ENCODE measurements at regions not wholly inside any gene's neighbourhood (a gene's known extent, or its start where the extent isn't known, plus 50 kb on each side); places are given as distances from the start of the nearest gene placed in this dataset.

DNA sequence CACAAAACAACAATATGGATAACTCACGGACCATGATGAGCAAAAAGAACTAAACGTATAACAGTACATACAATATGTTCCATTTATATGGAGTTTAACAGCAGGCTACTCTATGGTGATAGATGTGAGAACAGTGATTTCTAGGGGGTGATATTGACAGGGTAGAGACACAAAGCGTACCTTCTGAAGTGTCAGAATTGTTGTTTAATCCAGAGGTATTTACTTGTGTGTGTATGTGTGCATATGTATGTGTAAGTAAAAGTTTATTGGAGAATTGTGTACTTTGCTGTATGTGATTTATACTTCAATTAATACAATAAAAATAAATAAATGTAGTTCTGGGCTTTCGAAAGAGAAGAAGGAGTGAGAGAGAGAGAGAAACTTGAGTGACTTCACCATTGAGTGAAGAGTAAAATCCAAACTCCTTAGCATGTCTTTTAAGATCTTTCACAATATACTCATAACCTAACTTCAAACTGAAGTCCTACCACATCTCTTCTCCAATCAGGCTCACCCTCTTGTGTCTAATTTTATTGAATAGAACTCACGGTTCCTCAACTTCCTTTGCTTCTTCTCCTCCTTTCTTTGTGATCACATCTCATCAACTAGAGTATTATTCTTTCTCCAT lies 126.0 kb upstream of the KLF7 start:
- no peak for TF ChIP-seq YY1 (IDR thresholded peaks at IDR 0.05; ENCODE audit: low read depth)
- TF ChIP-seq EP300 (IDR thresholded peaks at IDR 0.05; ENCODE audit: borderline replicate concordance), result no peak
- no peak for TF ChIP-seq RAD21 (IDR thresholded peaks at IDR 0.05; ENCODE audit: low read depth)
- TF ChIP-seq CEBPB (IDR thresholded peaks at IDR 0.05), result no peak
- TF ChIP-seq, protein P1, sequence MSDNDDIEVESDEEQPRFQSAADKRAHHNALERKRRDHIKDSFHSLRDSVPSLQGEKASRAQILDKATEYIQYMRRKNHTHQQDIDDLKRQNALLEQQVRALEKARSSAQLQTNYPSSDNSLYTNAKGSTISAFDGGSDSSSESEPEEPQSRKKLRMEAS (IDR thresholded peaks at IDR 0.05), result no peak
- TF ChIP-seq, protein P2, sequence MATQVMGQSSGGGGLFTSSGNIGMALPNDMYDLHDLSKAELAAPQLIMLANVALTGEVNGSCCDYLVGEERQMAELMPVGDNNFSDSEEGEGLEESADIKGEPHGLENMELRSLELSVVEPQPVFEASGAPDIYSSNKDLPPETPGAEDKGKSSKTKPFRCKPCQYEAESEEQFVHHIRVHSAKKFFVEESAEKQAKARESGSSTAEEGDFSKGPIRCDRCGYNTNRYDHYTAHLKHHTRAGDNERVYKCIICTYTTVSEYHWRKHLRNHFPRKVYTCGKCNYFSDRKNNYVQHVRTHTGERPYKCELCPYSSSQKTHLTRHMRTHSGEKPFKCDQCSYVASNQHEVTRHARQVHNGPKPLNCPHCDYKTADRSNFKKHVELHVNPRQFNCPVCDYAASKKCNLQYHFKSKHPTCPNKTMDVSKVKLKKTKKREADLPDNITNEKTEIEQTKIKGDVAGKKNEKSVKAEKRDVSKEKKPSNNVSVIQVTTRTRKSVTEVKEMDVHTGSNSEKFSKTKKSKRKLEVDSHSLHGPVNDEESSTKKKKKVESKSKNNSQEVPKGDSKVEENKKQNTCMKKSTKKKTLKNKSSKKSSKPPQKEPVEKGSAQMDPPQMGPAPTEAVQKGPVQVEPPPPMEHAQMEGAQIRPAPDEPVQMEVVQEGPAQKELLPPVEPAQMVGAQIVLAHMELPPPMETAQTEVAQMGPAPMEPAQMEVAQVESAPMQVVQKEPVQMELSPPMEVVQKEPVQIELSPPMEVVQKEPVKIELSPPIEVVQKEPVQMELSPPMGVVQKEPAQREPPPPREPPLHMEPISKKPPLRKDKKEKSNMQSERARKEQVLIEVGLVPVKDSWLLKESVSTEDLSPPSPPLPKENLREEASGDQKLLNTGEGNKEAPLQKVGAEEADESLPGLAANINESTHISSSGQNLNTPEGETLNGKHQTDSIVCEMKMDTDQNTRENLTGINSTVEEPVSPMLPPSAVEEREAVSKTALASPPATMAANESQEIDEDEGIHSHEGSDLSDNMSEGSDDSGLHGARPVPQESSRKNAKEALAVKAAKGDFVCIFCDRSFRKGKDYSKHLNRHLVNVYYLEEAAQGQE (IDR thresholded peaks at IDR 0.05; ENCODE audit: low read depth), result no peak
- no peak for TF ChIP-seq FOXM1 (IDR thresholded peaks at IDR 0.05; ENCODE audit: borderline replicate concordance, low read depth)
- no peak for TF ChIP-seq NFIC (IDR thresholded peaks at IDR 0.05)
- TF ChIP-seq EGR1 (IDR thresholded peaks at IDR 0.05), result no peak
- TF ChIP-seq TAF1 (IDR thresholded peaks at IDR 0.05; ENCODE audit: low read depth), result no peak
- no peak for TF ChIP-seq TEAD4 (IDR thresholded peaks at IDR 0.05)
- no peak for TF ChIP-seq TCF12 (IDR thresholded peaks at IDR 0.05; ENCODE audit: low read depth)

All from Ishikawa (cell line).